Inflammatory macrophage treated with lipopolysaccharide for 4 hours (primary cell): ENCODE measurements at regions not wholly inside any gene's neighbourhood (a gene's known extent, or its start where the extent isn't known, plus 50 kb on each side); places are given as distances from the start of the nearest gene placed in this dataset.

ENCODE experiments used
- DNase-seq: peaks from one replicate; pipeline ENCODE4 v3.0.0-alpha.2; 2020

DNA sequence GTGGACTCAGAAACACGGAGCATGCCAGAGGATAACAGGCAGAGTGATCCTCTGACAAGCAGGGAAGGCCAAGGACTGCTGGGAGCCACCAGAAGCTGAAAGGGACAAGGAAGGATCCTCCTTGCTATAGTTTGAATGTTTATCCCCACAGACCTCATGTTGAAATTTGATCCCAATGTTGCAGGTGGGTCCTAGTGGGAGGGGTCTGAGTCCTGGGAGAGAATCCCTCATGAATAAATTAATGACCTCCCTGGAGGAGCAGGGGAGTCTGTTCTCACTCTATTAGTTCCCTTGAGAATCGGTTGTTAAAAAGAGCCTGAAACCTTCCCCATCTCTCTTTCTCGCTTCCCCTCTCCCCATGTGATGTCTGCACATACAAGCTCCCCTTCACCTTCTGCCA lies 124.4 kb downstream of the FBXO15 start:
- DNase-seq = no peak

DNA sequence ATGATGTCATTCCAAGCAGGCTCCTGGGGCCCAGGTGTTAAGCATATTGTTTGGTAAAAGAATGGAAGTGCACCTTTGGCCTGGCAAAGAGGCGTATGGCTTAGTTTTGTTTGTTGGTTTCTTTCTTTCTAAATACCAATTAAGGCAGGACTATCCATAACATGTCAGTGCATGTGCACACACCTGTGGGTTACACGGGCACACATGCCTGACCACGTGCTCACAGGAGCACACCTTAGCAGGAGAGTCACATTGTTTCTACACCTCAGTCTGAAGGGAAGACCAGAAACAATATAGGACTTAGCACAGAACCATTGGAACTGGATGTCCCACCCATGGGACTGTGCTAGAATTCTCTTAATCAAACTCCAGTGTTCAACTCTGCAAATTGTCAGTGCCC lies 127.8 kb downstream of the FBXO15 start:
- no peak for DNase-seq

GRCh38 chr18:74013955-74014354 lies 133.7 kb downstream of the FBXO15 start:
- peak; percentile 80 for DNase-seq

- DNase-seq = no peak
Observed at GRCh38 chr18:74012954-74013630, 134.5 kb downstream of the FBXO15 start.

GRCh38 chr18:74006143-74006542 lies 141.5 kb downstream of the FBXO15 start:
- no peak for DNase-seq

- no peak for DNase-seq
Observed at GRCh38 chr18:74005320-74006109, 142.1 kb downstream of the FBXO15 start.

DNA sequence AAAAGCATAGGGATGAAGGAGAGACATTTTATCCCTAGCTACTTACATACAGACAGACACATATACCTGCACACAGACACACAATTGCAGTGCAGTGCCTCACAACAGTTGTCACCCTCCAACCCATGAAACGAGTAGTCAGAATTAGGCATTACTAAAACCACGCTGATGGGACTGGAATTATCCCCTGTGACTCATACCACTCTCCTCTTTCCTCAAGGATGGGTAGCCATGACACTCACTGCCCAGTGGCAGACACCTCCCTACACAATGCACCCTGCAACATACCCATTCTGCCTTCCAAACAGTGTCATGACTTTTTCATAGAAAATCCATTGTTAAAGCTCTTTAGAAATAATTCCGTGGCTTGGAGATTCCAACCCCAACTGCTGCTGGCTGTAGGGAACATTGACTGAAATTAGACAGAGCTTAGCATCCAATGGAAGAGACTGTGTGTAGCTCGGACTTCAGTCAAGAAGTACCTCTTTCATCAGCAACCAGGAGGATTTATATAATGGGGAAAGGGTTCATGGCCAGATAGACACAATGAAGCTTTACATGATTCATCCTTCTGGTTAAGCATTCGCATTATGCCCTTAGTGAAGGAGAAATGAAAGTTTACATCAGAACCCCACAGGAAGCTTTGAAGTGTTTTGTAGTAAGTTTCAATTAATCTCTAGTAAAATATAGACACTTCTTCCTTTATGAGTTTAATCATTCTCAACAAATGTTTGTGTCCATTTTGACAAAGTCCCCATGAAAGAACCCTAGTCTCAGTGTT lies 155.2 kb downstream of the FBXO15 start:
- no peak for DNase-seq

- DNase-seq = no peak
Observed at GRCh38 chr18:73991570-73991969, 156.1 kb downstream of the FBXO15 start.

DNA sequence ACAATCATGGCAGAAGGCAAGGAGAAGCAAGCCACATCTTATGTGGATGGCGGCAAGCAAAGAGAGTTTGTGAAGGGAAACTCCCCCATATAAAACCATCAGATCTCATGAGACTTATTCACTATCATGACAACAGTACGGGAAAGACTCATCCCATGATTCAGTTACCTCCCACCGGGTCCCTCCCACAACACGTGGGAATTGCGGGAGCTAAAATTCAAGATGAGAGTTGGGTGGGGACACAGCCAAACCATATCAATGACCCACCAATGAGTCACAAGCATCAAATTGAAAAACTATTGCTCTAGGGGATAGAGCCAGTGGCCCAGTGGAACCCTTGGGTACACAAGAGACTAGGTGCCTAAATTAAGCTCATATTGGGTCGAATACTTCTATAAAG lies 157.4 kb downstream of the FBXO15 start:
- no peak for DNase-seq

- DNase-seq = no peak
Observed at GRCh38 chr18:73987247-73987980, 160.2 kb downstream of the FBXO15 start.

DNA sequence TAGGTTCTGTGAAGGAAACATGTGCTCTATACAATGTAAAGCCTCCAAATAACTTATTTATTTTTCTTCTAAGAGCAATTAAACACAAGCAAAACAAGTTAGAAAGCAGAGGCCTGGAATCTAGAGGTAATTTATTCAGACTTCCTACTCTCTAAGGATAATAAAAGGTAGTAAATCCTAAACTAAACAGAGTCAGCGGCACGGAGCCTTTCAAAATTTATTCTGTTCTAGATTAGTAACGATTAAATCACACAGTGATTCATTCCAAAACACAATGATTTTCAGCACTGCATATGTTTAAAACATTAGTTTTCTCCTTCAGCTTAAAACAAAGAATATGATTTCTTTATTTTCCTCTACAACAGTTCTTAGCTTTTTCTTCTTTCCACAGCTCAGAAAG lies 160.9 kb downstream of the FBXO15 start:
- DNase-seq = no peak

DNA sequence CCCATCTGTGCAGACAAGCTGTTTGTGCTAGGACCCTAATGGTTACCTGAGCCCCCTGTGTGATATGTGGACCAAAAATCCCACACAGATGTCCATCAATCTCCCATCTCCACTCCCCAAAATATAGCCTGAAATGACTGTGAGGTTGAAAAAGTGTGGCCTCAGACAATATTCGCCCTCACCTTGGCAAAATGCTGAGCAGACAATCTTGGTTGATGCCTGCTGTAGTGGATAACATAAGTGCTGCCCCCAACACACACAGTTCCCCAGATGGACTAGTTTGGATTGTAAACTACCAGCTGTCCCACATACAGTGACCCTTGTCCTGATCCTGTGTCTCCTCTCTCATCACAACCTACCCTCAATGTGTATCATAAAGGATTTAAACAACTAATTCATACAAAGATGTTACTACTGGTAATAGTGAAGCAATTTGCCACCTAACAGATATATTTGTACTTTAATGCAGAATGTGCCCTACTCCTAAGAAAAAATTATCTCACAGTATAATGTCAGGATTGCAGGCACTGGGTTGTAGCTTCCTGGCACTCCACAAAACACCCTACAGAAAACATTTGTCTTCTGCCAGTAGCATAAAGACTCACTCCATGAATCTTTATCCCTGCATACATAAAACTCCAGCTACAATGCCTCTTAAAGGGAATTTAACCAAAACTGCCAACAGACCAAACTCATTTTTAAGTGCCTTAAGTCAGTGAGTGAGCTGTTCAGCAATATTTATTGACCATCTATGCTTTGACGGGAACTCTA lies 161.6 kb downstream of the FBXO15 start:
- DNase-seq = no peak

- DNase-seq = no peak
Observed at GRCh38 chr18:73983970-73984369, 163.7 kb downstream of the FBXO15 start.

- no peak for DNase-seq
Observed at GRCh38 chr18:73983496-73983895, 164.1 kb downstream of the FBXO15 start.

DNA sequence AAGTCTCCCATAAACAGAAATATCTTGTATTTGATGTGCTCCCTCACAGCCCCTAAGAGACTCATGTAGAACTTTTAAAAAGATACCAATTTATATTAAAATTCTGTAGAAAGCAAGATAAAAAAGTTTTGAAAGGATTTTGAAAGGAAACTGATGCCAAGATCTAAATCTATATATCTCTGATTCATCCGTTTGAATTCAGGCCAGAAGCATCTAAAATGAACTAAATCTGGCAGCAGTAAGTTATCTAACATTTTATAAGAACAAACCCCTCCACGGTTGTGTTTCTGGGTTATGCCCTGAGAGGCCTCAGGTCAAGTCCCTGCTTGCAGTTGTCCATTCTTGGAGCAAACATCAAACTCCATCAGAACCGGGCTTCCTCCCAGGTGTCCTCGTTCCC lies 165.8 kb downstream of the FBXO15 start:
- no peak for DNase-seq

GRCh38 chr18:73980289-73980979 lies 167.2 kb downstream of the FBXO15 start:
- peak; percentile 10 for DNase-seq

DNA sequence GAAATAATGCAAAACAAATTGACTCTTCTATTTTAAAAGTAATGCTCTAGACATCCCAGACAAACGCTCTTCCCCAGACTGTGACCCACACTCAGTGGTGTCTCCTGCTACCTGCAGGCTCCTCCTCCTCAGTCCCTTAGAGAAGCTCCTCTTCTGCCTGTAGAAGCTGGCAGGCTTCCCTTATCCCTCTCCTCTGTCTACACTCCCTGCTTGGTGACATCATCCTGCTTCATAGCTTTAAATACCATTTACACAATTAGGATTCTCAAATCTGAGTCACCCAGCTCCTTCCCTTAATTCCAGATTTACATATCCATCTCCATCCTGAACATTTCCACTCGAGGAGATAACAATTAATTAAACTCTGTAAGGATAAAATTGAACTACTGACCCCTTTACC lies 167.9 kb downstream of the FBXO15 start:
- DNase-seq = no peak

DNA sequence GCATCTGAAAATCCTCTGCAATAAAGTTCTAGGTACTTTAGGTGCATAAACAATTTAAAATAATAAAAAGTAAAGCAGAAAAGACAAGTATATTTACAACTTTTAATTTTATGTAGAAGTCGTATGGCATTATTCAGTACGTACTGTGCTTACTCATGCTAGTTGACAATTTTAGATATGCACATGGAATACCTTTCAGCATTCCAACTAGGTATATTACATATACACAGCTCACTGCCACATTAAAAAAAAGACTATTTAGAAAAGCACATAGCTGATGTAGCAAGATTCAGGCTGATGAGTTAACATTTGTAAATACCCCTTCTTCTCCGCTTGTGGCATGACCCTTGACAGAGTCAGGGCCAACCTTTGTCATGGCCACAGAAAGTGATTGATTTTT lies 171.2 kb downstream of the FBXO15 start:
- DNase-seq = no peak

DNA sequence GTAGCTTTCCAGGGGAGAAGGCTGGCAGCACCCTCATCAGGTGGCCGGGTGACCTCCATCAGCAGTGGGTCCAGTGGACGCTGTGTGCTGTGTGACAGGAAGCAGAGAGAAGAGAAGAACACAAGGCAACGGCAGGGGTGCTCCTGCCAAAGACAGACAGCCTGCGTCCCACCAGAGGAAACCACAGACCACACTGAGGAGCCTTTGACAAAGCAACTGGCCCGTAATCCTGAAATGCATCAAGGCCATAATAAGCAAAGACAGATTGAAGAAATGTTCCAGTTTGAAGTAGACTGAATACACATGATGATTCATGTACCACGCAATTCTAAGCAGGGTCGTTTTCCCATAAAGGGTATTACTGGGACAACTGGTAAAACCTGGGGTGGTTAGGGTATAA lies 172.4 kb downstream of the FBXO15 start:
- no peak for DNase-seq

DNA sequence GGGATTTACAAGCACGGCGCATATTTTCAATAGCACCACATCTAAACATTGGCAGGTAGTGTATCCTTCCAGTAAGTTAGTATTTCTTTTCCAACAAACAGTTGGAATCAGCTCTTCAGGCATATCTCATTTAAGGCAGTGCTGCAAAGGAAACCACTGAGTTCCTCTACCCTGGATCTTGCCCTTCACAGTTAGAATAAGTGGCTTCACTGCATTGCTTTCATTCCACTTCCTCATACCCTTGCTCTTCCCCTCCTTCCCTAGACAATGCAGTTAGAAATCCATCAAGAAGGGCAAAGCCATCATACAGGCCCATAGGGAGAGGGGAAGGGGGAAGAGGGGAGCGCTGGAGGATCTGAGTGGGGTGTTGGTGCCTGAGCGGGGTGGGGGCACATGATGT lies 173.7 kb downstream of the FBXO15 start:
- no peak for DNase-seq

GRCh38 chr18:73966954-73967353 lies 180.7 kb downstream of the FBXO15 start:
- DNase-seq = no peak

GRCh38 chr18:73962256-73962655 lies 185.4 kb downstream of the FBXO15 start:
- peak; percentile 22 for DNase-seq
